ENCODE measurements at regions not wholly inside any gene's neighbourhood (a gene's known extent, or its start where the extent isn't known, plus 50 kb on each side); places are given as distances from the start of the nearest gene placed in this dataset.

GRCh38 chr4:62471021-62471420, 1270.9 kb downstream of the ADGRL3 start:
- Histone ChIP-seq H3K9me3 (ENCODE audit: control insufficient read depth, low read length) (no peaks in the 10 kb centered on the region), H3K27ac (ENCODE audit: low read depth, low read length, severe bottlenecking) (no peak overlapping the region), H3K4me1 (ENCODE audit: control insufficient read depth, insufficient read depth, low read length, poor library complexity, severe bottlenecking) (no peaks in the 10 kb centered on the region), H3K4me3 (ENCODE audit: extremely low read depth, insufficient read depth, low read length, poor library complexity, severe bottlenecking) (no peak overlapping the region), H3K36me3 (ENCODE audit: control insufficient read depth, insufficient read depth, low read length) (no peaks in the 10 kb centered on the region)
- WGBS, 2 experiments (ENCODE audit: insufficient coverage in 2 of 2), result no CpG with 5 or more reads among the region's 1 CpG

GRCh38 chr4:62470421-62470983, 1270.4 kb downstream of the ADGRL3 start:
- WGBS, 2 experiments (ENCODE audit: insufficient coverage in 2 of 2), result 93 to 97% methylated on average over 6 to 8 of the region's 13 CpGs

GRCh38 chr4:62470020-62470419, 1269.9 kb downstream of the ADGRL3 start:
- Histone ChIP-seq H3K27ac (ENCODE audit: low read depth, low read length, severe bottlenecking) (no peak overlapping the region), H3K4me3 (ENCODE audit: extremely low read depth, insufficient read depth, low read length, poor library complexity, severe bottlenecking) (no peak overlapping the region), H3K9me3 (ENCODE audit: control insufficient read depth, low read length) (no peaks in the 10 kb centered on the region), H3K36me3 (ENCODE audit: control insufficient read depth, insufficient read depth, low read length) (no peaks in the 10 kb centered on the region), H3K4me1 (ENCODE audit: control insufficient read depth, insufficient read depth, low read length, poor library complexity, severe bottlenecking) (no peaks in the 10 kb centered on the region)
- 80 to 95% methylated on average over 1 to 2 of the region's 6 CpGs for WGBS, 2 experiments (ENCODE audit: insufficient coverage in 2 of 2)

More at GRCh38 chr4:62470421-62470983, 1270.4 kb downstream of the ADGRL3 start:
- no peaks in the 10 kb centered on the region for H3K9me3 ChIP-seq (ENCODE audit: control insufficient read depth, low read length)
- H3K4me3 ChIP-seq (ENCODE audit: extremely low read depth, insufficient read depth, low read length, poor library complexity, severe bottlenecking), result no peak overlapping the region
- no peaks in the 10 kb centered on the region for H3K36me3 ChIP-seq (ENCODE audit: control insufficient read depth, insufficient read depth, low read length)
- H3K4me1 ChIP-seq (ENCODE audit: control insufficient read depth, insufficient read depth, low read length, poor library complexity, severe bottlenecking), result no peaks in the 10 kb centered on the region
- H3K27ac ChIP-seq (ENCODE audit: low read depth, low read length, severe bottlenecking), result no peak overlapping the region

GRCh38 chr4:62461961-62462360, 1261.8 kb downstream of the ADGRL3 start:
- H3K27ac ChIP-seq (ENCODE audit: low read depth, low read length, severe bottlenecking), result no peak overlapping the region
- no peak overlapping the region for H3K4me3 ChIP-seq (ENCODE audit: extremely low read depth, insufficient read depth, low read length, poor library complexity, severe bottlenecking)
- H3K9me3 ChIP-seq (ENCODE audit: control insufficient read depth, low read length), result no peaks in the 10 kb centered on the region
- H3K36me3 ChIP-seq (ENCODE audit: control insufficient read depth, insufficient read depth, low read length), result no peaks in the 10 kb centered on the region
- H3K4me1 ChIP-seq (ENCODE audit: control insufficient read depth, insufficient read depth, low read length, poor library complexity, severe bottlenecking), result peaks cover 5% of the 10 kb centered on the region

- no peak overlapping the region for H3K4me3 ChIP-seq (ENCODE audit: extremely low read depth, insufficient read depth, low read length, poor library complexity, severe bottlenecking)
- no peaks in the 10 kb centered on the region for H3K36me3 ChIP-seq (ENCODE audit: control insufficient read depth, insufficient read depth, low read length)
- no peaks in the 10 kb centered on the region for H3K9me3 ChIP-seq (ENCODE audit: control insufficient read depth, low read length)
- WGBS, 2 experiments (ENCODE audit: insufficient coverage in 2 of 2), result 73 to 75% methylated on average over 3 of the region's 3 CpGs
- no peak overlapping the region for H3K27ac ChIP-seq (ENCODE audit: low read depth, low read length, severe bottlenecking)
- peaks cover 7% of the 10 kb centered on the region for H3K4me1 ChIP-seq (ENCODE audit: control insufficient read depth, insufficient read depth, low read length, poor library complexity, severe bottlenecking)
Measured at GRCh38 chr4:62460329-62460728, 1260.2 kb downstream of the ADGRL3 start.

DNA sequence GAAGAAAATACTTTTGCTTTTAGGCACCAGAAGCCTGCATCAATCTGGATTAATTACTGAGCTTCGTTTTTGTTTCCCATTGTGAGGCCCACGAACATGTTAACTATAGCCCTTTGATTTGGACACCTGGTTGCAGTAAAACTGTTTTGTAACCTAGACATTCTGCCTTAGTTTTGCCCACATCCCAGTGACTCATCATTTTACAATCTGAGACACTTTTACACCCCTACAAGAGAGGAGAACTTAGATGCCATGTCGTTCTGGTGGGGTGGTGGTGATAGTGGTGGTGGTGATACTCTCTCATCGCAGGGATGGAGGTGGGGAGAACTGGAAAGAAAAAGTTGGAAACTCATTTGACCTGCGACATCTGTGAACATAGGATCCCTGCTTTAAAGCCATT, 1257.2 kb downstream of the ADGRL3 start:
- Histone ChIP-seq H3K4me3 (ENCODE audit: extremely low read depth, insufficient read depth, low read length, poor library complexity, severe bottlenecking) (no peak overlapping the region), H3K4me1 (ENCODE audit: control insufficient read depth, insufficient read depth, low read length, poor library complexity, severe bottlenecking) (peaks cover 7% of the 10 kb centered on the region), H3K9me3 (ENCODE audit: control insufficient read depth, low read length) (no peaks in the 10 kb centered on the region), H3K27ac (ENCODE audit: low read depth, low read length, severe bottlenecking) (peak overlapping the region; percentile 8), H3K36me3 (ENCODE audit: control insufficient read depth, insufficient read depth, low read length) (no peaks in the 10 kb centered on the region)
- WGBS, 2 experiments (ENCODE audit: insufficient coverage in 2 of 2), result 94 to 100% methylated on average over 3 of the region's 5 CpGs

DNA sequence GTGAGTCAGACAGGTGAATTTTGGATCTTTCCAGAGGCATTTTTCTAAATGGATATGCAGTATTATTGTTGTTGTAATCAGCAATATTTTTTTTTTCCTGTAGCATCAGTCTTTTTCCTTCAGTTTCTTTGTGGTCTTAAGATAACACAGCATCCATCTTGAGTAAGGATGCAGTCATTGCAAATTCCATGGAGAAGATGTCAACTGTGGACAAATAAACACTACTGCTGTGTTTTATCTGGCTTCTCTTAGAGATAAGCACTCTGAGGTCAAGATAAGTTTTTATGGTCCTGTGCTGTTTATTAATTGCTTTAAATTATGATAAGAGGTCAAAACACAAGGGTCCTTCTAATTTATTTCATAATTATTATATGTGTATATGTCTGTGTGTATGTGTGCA, 1255.7 kb downstream of the ADGRL3 start:
- no peak overlapping the region for H3K4me3 ChIP-seq (ENCODE audit: extremely low read depth, insufficient read depth, low read length, poor library complexity, severe bottlenecking)
- H3K27ac ChIP-seq (ENCODE audit: low read depth, low read length, severe bottlenecking), result no peak overlapping the region
- H3K4me1 ChIP-seq (ENCODE audit: control insufficient read depth, insufficient read depth, low read length, poor library complexity, severe bottlenecking), result peaks cover 7% of the 10 kb centered on the region
- no peaks in the 10 kb centered on the region for H3K36me3 ChIP-seq (ENCODE audit: control insufficient read depth, insufficient read depth, low read length)
- H3K9me3 ChIP-seq (ENCODE audit: control insufficient read depth, low read length), result no peaks in the 10 kb centered on the region

DNA sequence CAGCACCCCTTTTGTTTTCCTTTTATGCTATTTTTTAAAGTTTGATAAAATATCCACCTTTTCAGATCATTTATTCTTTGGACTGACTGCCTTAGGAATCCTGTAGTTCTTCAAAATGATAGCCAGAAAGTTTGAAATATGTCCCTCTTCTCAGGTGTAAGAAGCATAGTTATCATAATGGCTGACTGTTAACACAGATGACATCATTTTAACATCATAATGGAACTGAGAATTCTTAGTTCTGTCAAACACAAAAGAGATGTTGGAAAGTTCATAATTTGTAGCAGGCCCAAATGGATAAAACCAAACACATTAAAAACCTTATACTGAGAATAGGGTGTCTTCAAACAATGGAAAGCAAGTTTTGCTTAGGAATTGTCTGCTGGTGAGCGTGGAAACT, 1254.4 kb downstream of the ADGRL3 start:
- peaks cover 7% of the 10 kb centered on the region for H3K4me1 ChIP-seq (ENCODE audit: control insufficient read depth, insufficient read depth, low read length, poor library complexity, severe bottlenecking)
- no peaks in the 10 kb centered on the region for H3K36me3 ChIP-seq (ENCODE audit: control insufficient read depth, insufficient read depth, low read length)
- H3K9me3 ChIP-seq (ENCODE audit: control insufficient read depth, low read length), result no peaks in the 10 kb centered on the region
- no peak overlapping the region for H3K27ac ChIP-seq (ENCODE audit: low read depth, low read length, severe bottlenecking)
- WGBS, 2 experiments (ENCODE audit: insufficient coverage in 2 of 2), result 67 to 100% methylated on average over 1 of the region's 1 CpG
- no peak overlapping the region for H3K4me3 ChIP-seq (ENCODE audit: extremely low read depth, insufficient read depth, low read length, poor library complexity, severe bottlenecking)

DNA sequence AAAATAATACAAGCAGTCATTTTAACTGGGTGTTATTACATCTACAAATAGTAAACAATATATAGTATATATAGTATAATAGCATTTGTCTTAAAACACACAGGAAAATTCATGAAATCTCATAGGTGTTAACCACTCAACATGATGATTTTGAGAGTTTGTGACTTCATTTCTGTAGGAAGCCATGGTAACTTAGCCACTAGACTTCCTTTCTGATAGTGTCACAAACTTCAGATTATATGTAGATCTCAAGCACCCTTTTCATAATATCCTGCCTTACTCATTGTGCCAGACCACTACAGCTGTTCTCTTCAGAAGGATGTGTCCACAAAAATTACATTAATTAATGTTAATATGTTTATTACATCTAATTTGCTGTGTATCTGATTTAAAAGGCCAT, 1250.6 kb downstream of the ADGRL3 start:
- H3K36me3 ChIP-seq (ENCODE audit: control insufficient read depth, insufficient read depth, low read length), result no peaks in the 10 kb centered on the region
- H3K9me3 ChIP-seq (ENCODE audit: control insufficient read depth, low read length), result no peaks in the 10 kb centered on the region

GRCh38 chr4:62449538-62449937, 1249.4 kb downstream of the ADGRL3 start:
- no CpG with 5 or more reads among the region's 2 CpGs for WGBS, 2 experiments (ENCODE audit: insufficient coverage in 2 of 2)
- no peaks in the 10 kb centered on the region for H3K9me3 ChIP-seq (ENCODE audit: control insufficient read depth, low read length)
- H3K4me3 ChIP-seq (ENCODE audit: extremely low read depth, insufficient read depth, low read length, poor library complexity, severe bottlenecking), result no peak overlapping the region
- H3K36me3 ChIP-seq (ENCODE audit: control insufficient read depth, insufficient read depth, low read length), result no peaks in the 10 kb centered on the region
- no peak overlapping the region for H3K27ac ChIP-seq (ENCODE audit: low read depth, low read length, severe bottlenecking)
- no peaks in the 10 kb centered on the region for H3K4me1 ChIP-seq (ENCODE audit: control insufficient read depth, insufficient read depth, low read length, poor library complexity, severe bottlenecking)

More for the DNA sequence above, 1250.6 kb downstream of the ADGRL3 start:
- Histone ChIP-seq H3K27ac (ENCODE audit: low read depth, low read length, severe bottlenecking) (no peak overlapping the region), H3K4me3 (ENCODE audit: extremely low read depth, insufficient read depth, low read length, poor library complexity, severe bottlenecking) (no peak overlapping the region), H3K4me1 (ENCODE audit: control insufficient read depth, insufficient read depth, low read length, poor library complexity, severe bottlenecking) (no peaks in the 10 kb centered on the region)

DNA sequence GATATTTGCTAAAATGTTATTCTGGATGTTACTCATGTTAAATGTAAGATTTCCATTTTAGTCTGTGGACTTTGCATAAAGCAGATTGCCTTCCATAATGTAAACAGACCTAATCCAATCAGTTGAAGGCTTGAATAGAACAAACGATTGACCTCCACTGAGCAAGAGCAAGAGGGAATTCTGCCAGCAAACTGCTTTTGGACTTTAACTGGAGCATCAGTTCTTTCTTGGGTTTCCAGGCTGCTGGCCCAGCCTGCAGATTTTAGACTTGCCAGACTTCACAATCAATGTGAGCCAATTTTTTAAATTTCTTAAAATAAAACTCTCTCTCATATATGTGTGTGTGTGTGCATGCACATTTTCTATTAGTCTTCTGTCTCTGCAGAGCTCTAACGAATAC, 1248.8 kb downstream of the ADGRL3 start:
- Histone ChIP-seq H3K36me3 (ENCODE audit: control insufficient read depth, insufficient read depth, low read length) (no peaks in the 10 kb centered on the region), H3K27ac (ENCODE audit: low read depth, low read length, severe bottlenecking) (no peak overlapping the region), H3K9me3 (ENCODE audit: control insufficient read depth, low read length) (no peaks in the 10 kb centered on the region), H3K4me1 (ENCODE audit: control insufficient read depth, insufficient read depth, low read length, poor library complexity, severe bottlenecking) (no peaks in the 10 kb centered on the region), H3K4me3 (ENCODE audit: extremely low read depth, insufficient read depth, low read length, poor library complexity, severe bottlenecking) (no peak overlapping the region)
- whole genome bisulfite sequencing, 2 experiments (ENCODE audit: insufficient coverage in 2 of 2), result 81 to 82% methylated on average over 1 of the region's 2 CpGs

Data from mesodermal cell (in vitro differentiated cells).